ACC112 (cell line): ENCODE measurements at regions not wholly inside any gene's neighbourhood (a gene's known extent, or its start where the extent isn't known, plus 50 kb on each side); places are given as distances from the start of the nearest gene placed in this dataset.

Source experiments
- H2AFZ ChIP-seq: fragments of 200-600 bp; sonication (generic); one replicate; pipeline ENCODE4 v1.6.0; 2017; ENCODE audit warnings: antibody characterized with exemption, low read length; ENCODE audit not compliant: unreplicated experiment
- H3K27ac ChIP-seq: fragments of 200-600 bp; sonication (generic); 2 replicates; pipeline ENCODE4 v1.5.1; 2014; ENCODE audit warnings: low read depth, mild to moderate bottlenecking, antibody characterized with exemption, low read length, moderate library complexity
- H3K27me3 ChIP-seq: fragments of 200-600 bp; sonication (generic); 2 replicates; pipeline ENCODE4 v1.6.1; 2014; ENCODE audit warnings: mild to moderate bottlenecking, antibody characterized with exemption, low read length, moderate library complexity, mixed read lengths; ENCODE audit not compliant: insufficient read depth
- H3K36me3 ChIP-seq: fragments of 200-600 bp; sonication (generic); 2 replicates; pipeline ENCODE4 v1.6.1; 2016; ENCODE audit warnings: mild to moderate bottlenecking, antibody characterized with exemption, low read length, moderate library complexity, mixed read lengths; ENCODE audit not compliant: insufficient read depth
- H3K4me1 ChIP-seq: fragments of 200-600 bp; sonication (generic); one replicate; pipeline ENCODE4 v1.6.1; 2016; ENCODE audit warnings: low read length, mixed read lengths; ENCODE audit not compliant: insufficient read depth, unreplicated experiment, control insufficient read depth
- H3K4me3 ChIP-seq: fragments of 200-600 bp; sonication (generic); 2 replicates; pipeline ENCODE4 v1.5.1; 2014; ENCODE audit warnings: mild to moderate bottlenecking, low read depth, low read length
- H3K79me2 ChIP-seq: fragments of 200-600 bp; sonication (generic); one replicate; pipeline ENCODE4 v1.6.0; 2016; ENCODE audit warnings: low read length; ENCODE audit not compliant: control insufficient read depth, unreplicated experiment, insufficient read depth

GRCh38 chr10:2616215-2616614 is 451.1 kb upstream of the PFKP start:
- H3K27me3 ChIP-seq = no peaks in the 10 kb centered on the region
- H3K36me3 ChIP-seq = no peaks in the 10 kb centered on the region
- no peak overlapping the region for H3K27ac ChIP-seq
- H3K79me2 ChIP-seq = no peaks in the 10 kb centered on the region
- no peak overlapping the region for H2AFZ ChIP-seq
- H3K4me1 ChIP-seq = no peaks in the 10 kb centered on the region
- no peak overlapping the region for H3K4me3 ChIP-seq

- H3K79me2 ChIP-seq = no peaks in the 10 kb centered on the region
- no peaks in the 10 kb centered on the region for H3K36me3 ChIP-seq
- no peak overlapping the region for H3K4me3 ChIP-seq
- H2AFZ ChIP-seq = no peak overlapping the region
- no peaks in the 10 kb centered on the region for H3K4me1 ChIP-seq
- H3K27ac ChIP-seq = no peak overlapping the region
- H3K27me3 ChIP-seq = no peaks in the 10 kb centered on the region
These were observed 455.7 kb upstream of the PFKP start for GRCh38 chr10:2611603-2612002.

- no peaks in the 10 kb centered on the region for H3K79me2 ChIP-seq
These were observed 456.4 kb upstream of the PFKP start for GRCh38 chr10:2610946-2611345.

GRCh38 chr10:2604891-2605290 is 462.5 kb upstream of the PFKP start:
- Histone ChIP-seq H3K4me1 (no peaks in the 10 kb centered on the region), H3K4me3 (no peak overlapping the region), H3K27me3 (no peaks in the 10 kb centered on the region), H3K27ac (no peak overlapping the region), H3K79me2 (no peaks in the 10 kb centered on the region), H2AFZ (no peak overlapping the region), H3K36me3 (no peaks in the 10 kb centered on the region)

More at GRCh38 chr10:2610946-2611345, 456.4 kb upstream of the PFKP start:
- H3K4me3 ChIP-seq = no peak overlapping the region
- H2AFZ ChIP-seq = no peak overlapping the region
- H3K36me3 ChIP-seq = no peaks in the 10 kb centered on the region
- H3K4me1 ChIP-seq = no peaks in the 10 kb centered on the region
- no peak overlapping the region for H3K27ac ChIP-seq
- H3K27me3 ChIP-seq = no peaks in the 10 kb centered on the region

GRCh38 chr10:2599571-2599970 is 467.8 kb upstream of the PFKP start:
- Histone ChIP-seq H3K4me1 (no peaks in the 10 kb centered on the region), H3K27me3 (no peaks in the 10 kb centered on the region), H3K27ac (no peak overlapping the region), H3K79me2 (no peaks in the 10 kb centered on the region), H2AFZ (no peak overlapping the region), H3K4me3 (no peak overlapping the region), H3K36me3 (no peaks in the 10 kb centered on the region)

- H3K4me3 ChIP-seq = no peak overlapping the region
- H3K36me3 ChIP-seq = no peaks in the 10 kb centered on the region
- no peak overlapping the region for H2AFZ ChIP-seq
- H3K27me3 ChIP-seq = no peaks in the 10 kb centered on the region
- H3K4me1 ChIP-seq = no peaks in the 10 kb centered on the region
- H3K79me2 ChIP-seq = no peaks in the 10 kb centered on the region
- H3K27ac ChIP-seq = no peak overlapping the region
These were observed 474.8 kb upstream of the PFKP start for GRCh38 chr10:2592360-2593160.

GRCh38 chr10:2589196-2589595 is 478.2 kb upstream of the PFKP start:
- no peak overlapping the region for H3K4me3 ChIP-seq
- no peaks in the 10 kb centered on the region for H3K27me3 ChIP-seq
- H2AFZ ChIP-seq = no peak overlapping the region
- H3K36me3 ChIP-seq = no peaks in the 10 kb centered on the region
- no peaks in the 10 kb centered on the region for H3K4me1 ChIP-seq
- no peaks in the 10 kb centered on the region for H3K79me2 ChIP-seq
- no peak overlapping the region for H3K27ac ChIP-seq

GRCh38 chr10:2584385-2584784 is 483.0 kb upstream of the PFKP start:
- Histone ChIP-seq H3K36me3 (no peaks in the 10 kb centered on the region), H3K79me2 (no peaks in the 10 kb centered on the region), H3K27ac (no peak overlapping the region), H3K4me1 (no peaks in the 10 kb centered on the region), H2AFZ (no peak overlapping the region), H3K4me3 (no peak overlapping the region), H3K27me3 (no peaks in the 10 kb centered on the region)

GRCh38 chr10:2576892-2577291 is 490.5 kb upstream of the PFKP start:
- Histone ChIP-seq H2AFZ (no peak overlapping the region), H3K27ac (no peak overlapping the region), H3K4me3 (no peak overlapping the region), H3K4me1 (no peaks in the 10 kb centered on the region), H3K36me3 (no peaks in the 10 kb centered on the region), H3K79me2 (no peaks in the 10 kb centered on the region), H3K27me3 (no peaks in the 10 kb centered on the region)

GRCh38 chr10:2575460-2575859 is 491.9 kb upstream of the PFKP start:
- H2AFZ ChIP-seq = no peak overlapping the region

GRCh38 chr10:2572611-2573010 is 494.7 kb upstream of the PFKP start:
- no peaks in the 10 kb centered on the region for H3K4me1 ChIP-seq
- H3K79me2 ChIP-seq = no peaks in the 10 kb centered on the region
- no peak overlapping the region for H2AFZ ChIP-seq
- H3K4me3 ChIP-seq = no peak overlapping the region
- H3K27ac ChIP-seq = no peak overlapping the region
- no peaks in the 10 kb centered on the region for H3K27me3 ChIP-seq
- H3K36me3 ChIP-seq = no peaks in the 10 kb centered on the region

More at GRCh38 chr10:2575460-2575859, 491.9 kb upstream of the PFKP start:
- H3K4me1 ChIP-seq = no peaks in the 10 kb centered on the region
- no peak overlapping the region for H3K4me3 ChIP-seq
- no peak overlapping the region for H3K27ac ChIP-seq
- H3K79me2 ChIP-seq = no peaks in the 10 kb centered on the region
- H3K36me3 ChIP-seq = no peaks in the 10 kb centered on the region
- no peaks in the 10 kb centered on the region for H3K27me3 ChIP-seq
